A549 (cell line): ENCODE measurements at regions not wholly inside any gene's neighbourhood (a gene's known extent, or its start where the extent isn't known, plus 50 kb on each side); places are given as distances from the start of the nearest gene placed in this dataset.

ENCODE experiments used
- ATAC-seq, 2 experiments: fragments of 200-7000 bp in 1 of 2; fragments of >200 bp in 1 of 2; cut with Nextera tagmentation in 1 of 2; cut with Tn5 transposase in 1 of 2; 3 replicates each; pipeline versions ENCODE4 v1.8.0 to v1.9.1; 2018 to 2020; ENCODE audit warnings: mild to moderate bottlenecking in 1 of 2, moderate library complexity in 1 of 2
- CTCF ChIA-PET: fragments of 300-600 bp; sonication (Branson Sonifier 250); formaldehyde crosslinking; extraction: SDS; loops from one replicate; lab custom pipeline; 2021; ENCODE audit warnings: antibody characterized with exemption, inconsistent platforms; lab: Yijun Ruan, JAX
- POLR2A ChIA-PET: fragments of 350-600 bp; formaldehyde crosslinking; extraction: SDS; loops from one replicate; lab custom pipeline; 2021; ENCODE audit warnings: antibody characterized with exemption, inconsistent platforms; lab: Yijun Ruan, JAX
- DNase-seq, 2 experiments: peaks; one replicate each; pipeline versions ENCODE4 v3.0.0 to v3.0.0-alpha.2; 2011 to 2016; ENCODE audit warnings: low read depth in 1 of 2, low spot score in 1 of 2
- FAIRE-seq: peaks from 2 replicates; lab custom pipeline; 2011; peaks lifted over from hg19 to GRCh38; lab: Jason Lieb, UNC
- H3K27ac ChIP-seq, 2 experiments: fragments of >200 bp; sonication (Bioruptor Twin); formaldehyde crosslinking; 3 replicates each; pipeline ENCODE4 v1.5.1; 2016 to 2017
- H3K4me1 ChIP-seq: fragments of >200 bp; sonication (Bioruptor Twin); formaldehyde crosslinking; 3 replicates; pipeline ENCODE4 v1.6.1; 2016
- H3K4me2 ChIP-seq: fragments of >200 bp; sonication (Bioruptor Twin); formaldehyde crosslinking; 3 replicates; pipeline ENCODE4 v1.6.1; 2016
- H3K4me3 ChIP-seq: fragments of >200 bp; sonication (Bioruptor Twin); formaldehyde crosslinking; 3 replicates; pipeline ENCODE4 v1.5.1; 2016
- H3K9me3 ChIP-seq: fragments of >200 bp; sonication (Bioruptor Twin); formaldehyde crosslinking; 3 replicates; pipeline ENCODE4 v1.6.1; 2016
- BHLHE40 ChIP-seq: IDR thresholded peaks from 2 replicates; pipeline ENCODE4 v1.6.1; 2012; ENCODE audit warnings: low read depth, low read length, inconsistent platforms
- CBX2 ChIP-seq: fragments of 200-600 bp; sonication (generic); IDR thresholded peaks from 2 replicates; pipeline ENCODE4 v1.6.1; 2016; ENCODE audit warnings: low read depth, mild to moderate bottlenecking, borderline replicate concordance
- ESRRA ChIP-seq: fragments of 150-350 bp; IDR thresholded peaks from 2 replicates; pipeline ENCODE4 v1.6.1; 2014; ENCODE audit warnings: mild to moderate bottlenecking, low read length, borderline replicate concordance
- FOSB ChIP-seq: fragments of 250-450 bp; sonication (Bioruptor Pico); IDR thresholded peaks from 2 replicates; pipeline ENCODE4 v1.5.0; 2020; ENCODE audit warnings: mild to moderate bottlenecking, moderate library complexity
- FOSL2 ChIP-seq, 2 experiments: fragments of 450-650 bp in 1 of 2; fragments of >200 bp in 1 of 2; sonication (Bioruptor Twin) in 1 of 2; formaldehyde crosslinking; IDR thresholded peaks; 2 replicates each; pipeline versions ENCODE4 v1.5.0 to v1.6.1; 2016 to 2020; ENCODE audit warnings: mild to moderate bottlenecking in 1 of 2, moderate library complexity in 1 of 2
- GATA3 ChIP-seq: IDR thresholded peaks from 2 replicates; pipeline ENCODE4 v1.6.1; 2012; ENCODE audit warnings: borderline replicate concordance
- JUN ChIP-seq, 2 experiments: fragments of >200 bp; sonication (Bioruptor Twin); formaldehyde crosslinking; IDR thresholded peaks; 2 replicates in 1 of 2; 3 replicates in 1 of 2; pipeline ENCODE4 v1.6.1; 2016 to 2017
- JUNB ChIP-seq: fragments of >200 bp; sonication (Bioruptor Twin); formaldehyde crosslinking; IDR thresholded peaks from 2 replicates; pipeline ENCODE4 v1.6.1; 2016
- KDM1A ChIP-seq: fragments of 200-600 bp; sonication (generic); IDR thresholded peaks from 2 replicates; pipeline ENCODE4 v1.6.1; 2016; ENCODE audit warnings: low read depth, mild to moderate bottlenecking
- PHF8 ChIP-seq: fragments of 200-600 bp; sonication (generic); IDR thresholded peaks from 2 replicates; pipeline ENCODE4 v1.6.1; 2016; ENCODE audit warnings: low read depth, mild to moderate bottlenecking, antibody characterized with exemption, moderate library complexity, borderline replicate concordance
- POLR2AphosphoS2 ChIP-seq: conservative IDR thresholded peaks from 2 replicates; pipeline ENCODE4 v1.6.1; 2012; ENCODE audit warnings: low read length, improper control_type of control experiment, inconsistent platforms
- RAD21 ChIP-seq, 2 experiments: fragments of >200 bp in 1 of 2; sonication (Bioruptor Twin) in 1 of 2; formaldehyde crosslinking in 1 of 2; IDR thresholded peaks in 1 of 2; conservative IDR thresholded peaks in 1 of 2; 2 replicates in 1 of 2; 3 replicates in 1 of 2; pipeline ENCODE4 v1.6.1; 2012 to 2018; ENCODE audit warnings: inconsistent platforms in 1 of 2
- RCOR1 ChIP-seq: fragments of 150-350 bp; IDR thresholded peaks from 2 replicates; pipeline ENCODE4 v1.6.1; 2014; ENCODE audit warnings: antibody characterized with exemption, low read length, low read depth
- TFCP2L1 ChIP-seq: fragments of 250-450 bp; sonication (Bioruptor Pico); IDR thresholded peaks from 2 replicates; pipeline ENCODE4 v1.5.0; 2021; ENCODE audit warnings: mild to moderate bottlenecking
- ZSCAN20 ChIP-seq: fragments of 250-450 bp; sonication (Bioruptor Pico); IDR thresholded peaks from 2 replicates; pipeline ENCODE4 v1.8.0; 2022; ENCODE audit warnings: mild to moderate bottlenecking, moderate library complexity
- WGBS: methylation state at CpG from one replicate; pipeline ENCODE4 v1.1.6; 2017; ENCODE audit errors: missing lambda C conversion rate; 5-methylcytosine and 5-hydroxymethylcytosine counted together
- TF ChIP-seq, protein P1 (sequence below): fragments of 200-600 bp; sonication (generic); IDR thresholded peaks from 2 replicates; pipeline ENCODE4 v1.6.1; 2016; ENCODE audit warnings: antibody characterized with exemption, mild to moderate bottlenecking, moderate library complexity

DNA sequence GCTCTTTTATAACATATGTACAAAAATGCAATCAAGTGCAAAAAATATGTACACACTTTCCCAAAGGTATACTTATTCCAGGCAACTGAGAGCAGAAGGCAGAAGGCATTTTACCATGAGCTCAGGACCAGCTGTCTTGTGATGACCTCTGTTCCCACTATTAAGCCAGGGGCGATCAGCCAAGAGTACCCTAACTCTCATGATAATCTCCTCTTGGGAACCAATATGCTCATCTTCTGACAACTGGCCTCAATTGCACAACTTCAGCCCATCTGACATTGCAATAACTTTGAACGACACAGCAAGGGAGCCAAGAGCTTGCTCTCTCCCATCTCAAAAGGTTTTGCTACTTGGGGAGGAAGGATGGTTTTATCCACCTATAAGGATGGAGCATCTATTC lies 471.9 kb downstream of the HS3ST3B1 start:
- ChIA-PET POLR2A (no interaction called here), CTCF (no interaction called here)
- ATAC-seq (no peak), FAIRE-seq (no peak), DNase-seq (no peak)
- H3K27ac ChIP-seq: no peak overlapping the region
- H3K4me1 ChIP-seq: no peaks in the 10 kb centered on the region
- peaks cover 17% of the 10 kb centered on the region; the same call in 2 of the 3 replicates for H3K9me3 ChIP-seq
- no peak overlapping the region for H3K4me3 ChIP-seq
- H3K4me2 ChIP-seq: no peak overlapping the region
- 5% methylated on average over 2 of the region's 2 CpGs for WGBS
- no peak for TF ChIP-seq GATA3
- TF ChIP-seq, all 56 proteins: peak for 0

DNA sequence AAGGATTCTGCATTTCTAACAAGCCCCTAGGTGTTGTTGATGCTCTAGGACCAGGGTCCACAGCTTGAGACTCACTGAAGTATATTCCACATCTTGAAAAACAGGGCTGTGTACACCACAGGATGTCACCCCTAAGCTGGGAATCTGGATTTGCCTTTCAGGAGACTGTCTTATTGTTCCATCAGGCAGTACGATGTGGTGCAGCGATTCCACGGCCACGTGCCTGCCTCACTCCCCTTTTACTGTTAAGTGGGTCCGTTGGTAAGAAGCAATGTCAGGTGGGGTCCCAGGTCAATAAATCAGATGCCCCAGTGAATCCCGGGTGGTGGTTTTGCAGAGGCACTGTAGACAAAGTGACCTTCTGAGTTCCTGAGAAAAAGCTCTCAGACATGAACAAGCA lies 470.7 kb downstream of the HS3ST3B1 start:
- H3K27ac ChIP-seq: no peak overlapping the region
- H3K9me3 ChIP-seq: peaks cover 17% of the 10 kb centered on the region; the same call in 2 of the 3 replicates
- DNase-seq (no peak), ATAC-seq (no peak), FAIRE-seq (no peak)
- CTCF ChIA-PET: no interaction called here
- no peaks in the 10 kb centered on the region for H3K4me1 ChIP-seq
- POLR2A ChIA-PET: no interaction called here
- H3K4me2 ChIP-seq: no peak overlapping the region
- 65% methylated on average over 6 of the region's 6 CpGs for WGBS
- no peak overlapping the region for H3K4me3 ChIP-seq
- no peak for TF ChIP-seq POLR2AphosphoS2
- no peak for TF ChIP-seq JUN (IDR thresholded peaks at IDR 0.05)
- no peak for TF ChIP-seq ESRRA
- TF ChIP-seq BHLHE40: no peak
- TF ChIP-seq, protein P1, sequence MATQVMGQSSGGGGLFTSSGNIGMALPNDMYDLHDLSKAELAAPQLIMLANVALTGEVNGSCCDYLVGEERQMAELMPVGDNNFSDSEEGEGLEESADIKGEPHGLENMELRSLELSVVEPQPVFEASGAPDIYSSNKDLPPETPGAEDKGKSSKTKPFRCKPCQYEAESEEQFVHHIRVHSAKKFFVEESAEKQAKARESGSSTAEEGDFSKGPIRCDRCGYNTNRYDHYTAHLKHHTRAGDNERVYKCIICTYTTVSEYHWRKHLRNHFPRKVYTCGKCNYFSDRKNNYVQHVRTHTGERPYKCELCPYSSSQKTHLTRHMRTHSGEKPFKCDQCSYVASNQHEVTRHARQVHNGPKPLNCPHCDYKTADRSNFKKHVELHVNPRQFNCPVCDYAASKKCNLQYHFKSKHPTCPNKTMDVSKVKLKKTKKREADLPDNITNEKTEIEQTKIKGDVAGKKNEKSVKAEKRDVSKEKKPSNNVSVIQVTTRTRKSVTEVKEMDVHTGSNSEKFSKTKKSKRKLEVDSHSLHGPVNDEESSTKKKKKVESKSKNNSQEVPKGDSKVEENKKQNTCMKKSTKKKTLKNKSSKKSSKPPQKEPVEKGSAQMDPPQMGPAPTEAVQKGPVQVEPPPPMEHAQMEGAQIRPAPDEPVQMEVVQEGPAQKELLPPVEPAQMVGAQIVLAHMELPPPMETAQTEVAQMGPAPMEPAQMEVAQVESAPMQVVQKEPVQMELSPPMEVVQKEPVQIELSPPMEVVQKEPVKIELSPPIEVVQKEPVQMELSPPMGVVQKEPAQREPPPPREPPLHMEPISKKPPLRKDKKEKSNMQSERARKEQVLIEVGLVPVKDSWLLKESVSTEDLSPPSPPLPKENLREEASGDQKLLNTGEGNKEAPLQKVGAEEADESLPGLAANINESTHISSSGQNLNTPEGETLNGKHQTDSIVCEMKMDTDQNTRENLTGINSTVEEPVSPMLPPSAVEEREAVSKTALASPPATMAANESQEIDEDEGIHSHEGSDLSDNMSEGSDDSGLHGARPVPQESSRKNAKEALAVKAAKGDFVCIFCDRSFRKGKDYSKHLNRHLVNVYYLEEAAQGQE: no peak
- no peak for TF ChIP-seq JUNB
- no peak for TF ChIP-seq RCOR1
- TF ChIP-seq CBX2: no peak
- no peak for TF ChIP-seq TFCP2L1 (CRISPR knock-in tag)
- no peak for TF ChIP-seq KDM1A
- no peak for TF ChIP-seq ZSCAN20 (CRISPR knock-in tag)
- TF ChIP-seq PHF8: no peak
- no peak for TF ChIP-seq FOSB (CRISPR knock-in tag)

DNA sequence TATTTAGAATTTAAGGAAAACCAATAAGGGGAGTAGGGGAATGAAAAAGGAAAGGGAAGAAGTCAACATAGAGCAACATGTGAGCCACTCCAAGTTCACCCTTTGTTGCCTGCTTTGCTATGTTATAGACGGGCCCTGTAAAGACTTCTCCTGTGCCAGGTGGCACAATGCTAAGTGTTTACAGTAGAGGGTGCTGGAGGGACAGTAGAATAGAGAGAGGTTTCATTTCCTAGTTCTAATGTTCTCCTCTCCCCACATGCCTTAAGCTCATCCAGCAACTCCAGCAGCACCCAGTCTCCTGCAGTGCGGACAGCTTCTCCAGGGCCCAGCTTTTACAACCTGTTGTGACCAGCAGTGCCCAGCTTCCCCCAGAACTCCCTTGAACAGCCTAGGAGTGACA lies 468.0 kb downstream of the HS3ST3B1 start:
- no peak for FAIRE-seq
- DNase-seq: peak in 1 of 2 experiments; percentile 19
- 76% methylated on average over 2 of the region's 2 CpGs for WGBS
- H3K27ac ChIP-seq: no peak overlapping the region
- 0 out of 5 replicates have a peak, but pooled peaks of 1 of the 2 experiments have one; percentile 13 for TF ChIP-seq RAD21 (conservative IDR thresholded peaks at IDR 0.05 in 1 of 2, IDR thresholded peaks at IDR 0.05 in 1 of 2)
- no peak for TF ChIP-seq TFCP2L1 (CRISPR knock-in tag)
- TF ChIP-seq, all 56 proteins: peak for 1
- no peak overlapping the region for H3K4me3 ChIP-seq
- CTCF ChIA-PET: no interaction called here
- peaks cover 8% of the 10 kb centered on the region; the same call in 2 of the 3 replicates for H3K9me3 ChIP-seq
- POLR2A ChIA-PET: no interaction called here
- no peaks in the 10 kb centered on the region for H3K4me1 ChIP-seq
- no peak overlapping the region for H3K4me2 ChIP-seq
- ATAC-seq: peak in 1 of 2 experiments; percentile 52; a peak in 3 of 6 replicates

DNA sequence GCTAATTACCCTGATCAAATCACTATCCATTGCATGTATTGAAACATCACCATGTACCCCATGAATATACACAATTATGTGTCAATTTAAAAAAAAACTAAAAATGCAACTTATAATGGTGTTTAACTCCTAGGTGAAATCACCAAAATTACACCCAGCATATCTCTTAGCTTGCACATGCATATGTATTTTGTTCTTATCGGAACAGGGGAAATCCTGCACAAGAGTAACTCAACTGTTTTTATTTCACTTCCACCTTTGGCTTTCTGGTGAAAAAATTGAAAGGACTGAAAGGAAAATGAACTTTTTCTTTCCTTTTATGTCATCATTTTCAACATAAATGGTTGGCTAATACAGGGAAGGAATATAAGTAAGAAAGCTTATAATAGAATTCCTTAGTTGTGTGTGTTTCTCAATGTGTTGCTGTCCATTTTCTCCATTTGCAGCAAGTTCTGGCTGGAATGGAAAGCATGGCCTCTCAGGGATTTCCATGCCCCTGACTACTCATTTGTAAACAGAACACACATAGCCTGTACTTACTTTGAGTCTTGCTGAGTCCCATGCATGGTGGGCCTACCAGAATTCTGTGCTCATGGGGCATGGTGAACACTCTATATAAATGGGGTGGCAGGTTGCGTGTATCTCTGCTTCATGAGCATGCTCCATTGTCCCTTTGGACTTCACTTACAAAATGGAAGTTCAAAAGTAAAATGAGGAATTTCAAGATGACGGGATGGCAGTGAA lies 462.0 kb downstream of the HS3ST3B1 start:
- no peak for TF ChIP-seq FOSL2 (IDR thresholded peaks at IDR 0.05)
- no peak for TF ChIP-seq FOSL2 (CRISPR knock-in tag; IDR thresholded peaks at IDR 0.05)
- Histone ChIP-seq H3K9me3 (no peaks in the 10 kb centered on the region), H3K4me1 (peaks cover 13% of the 10 kb centered on the region), H3K27ac (no peak overlapping the region), H3K4me3 (no peak overlapping the region), H3K4me2 (no peak overlapping the region)
- FAIRE-seq: peak; percentile 85
- CTCF ChIA-PET: interaction anchor here (1.1 kb wide), 1 partner anchor 12 kb away, joined by 3 read pairs; no protein-coding TSS in a partner anchor
- ATAC-seq: no peak
- DNase-seq: no peak
- POLR2A ChIA-PET: no interaction called here
- 82% methylated on average over 3 of the region's 3 CpGs for WGBS
